GM12892 (cell line): ENCODE measurements at regions not wholly inside any gene's neighbourhood (a gene's known extent, or its start where the extent isn't known, plus 50 kb on each side); places are given as distances from the start of the nearest gene placed in this dataset.

Experiments
- POLR2A ChIP-seq: IDR thresholded peaks from 2 replicates; pipeline ENCODE4 v1.6.1; 2011; ENCODE audit warnings: low read depth, low read length, control low read depth
- POLR2AphosphoS5 ChIP-seq: IDR thresholded peaks from 2 replicates; pipeline ENCODE4 v1.6.1; 2011; ENCODE audit warnings: low read depth, low read length, control low read depth

DNA sequence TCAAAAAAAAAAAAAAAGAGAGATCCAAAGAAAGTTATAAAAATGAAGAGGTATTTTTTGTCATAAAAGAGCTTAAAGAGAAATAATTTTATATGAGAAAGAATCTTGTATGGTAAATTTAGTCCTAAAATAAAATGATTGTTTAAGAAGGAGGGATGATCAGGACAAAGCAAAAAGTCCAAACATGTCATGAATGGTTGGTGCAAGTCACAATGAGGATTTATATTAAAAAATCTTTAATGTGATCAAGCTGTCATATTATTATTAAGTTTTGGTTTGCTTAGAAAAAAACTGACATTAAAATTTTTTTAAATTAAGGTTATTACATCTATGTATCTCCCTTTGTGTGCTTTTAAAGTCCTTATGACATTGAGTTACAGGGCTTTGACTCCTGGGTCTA lies 220.4 kb downstream of the TMEM26 start:
- TF ChIP-seq POLR2AphosphoS5 (no peak), POLR2A (no peak)
